OCI-LY1 (cell line): ENCODE measurements at regions not wholly inside any gene's neighbourhood (a gene's known extent, or its start where the extent isn't known, plus 50 kb on each side); places are given as distances from the start of the nearest gene placed in this dataset.

Experiments used
- CTCF ChIP-seq: fragments of 200-600 bp; sonication (generic), shearing (Covaris generic); IDR thresholded peaks from 2 replicates; pipeline ENCODE4 v1.5.1; 2017; ENCODE audit warnings: mild to moderate bottlenecking, antibody characterized with exemption, low read length, moderate library complexity, mixed read lengths
- EZH2 ChIP-seq: fragments of 200-600 bp; sonication (generic), shearing (Covaris generic); IDR thresholded peaks from 2 replicates; pipeline ENCODE4 v1.8.0; 2017; ENCODE audit warnings: borderline replicate concordance, mixed run types, mild to moderate bottlenecking, antibody characterized with exemption, low read length, moderate library complexity, mixed read lengths

GRCh38 chr12:61780435-61780834, 479.8 kb upstream of the USP15 start:
- no peak for TF ChIP-seq CTCF
- no peak for TF ChIP-seq EZH2
